D721Med (cell line): ENCODE measurements at regions not wholly inside any gene's neighbourhood (a gene's known extent, or its start where the extent isn't known, plus 50 kb on each side); places are given as distances from the start of the nearest gene placed in this dataset.

Experiments used
- DNase-seq: peaks from one replicate; pipeline ENCODE4 v3.0.0; 2011; ENCODE audit warnings: low spot score; ENCODE audit not compliant: insufficient read length
- FAIRE-seq: peaks from 2 replicates; lab custom pipeline; 2011; peaks lifted over from hg19 to GRCh38; lab: Jason Lieb, UNC
- TF ChIP-seq, protein P1 (sequence below): IDR thresholded peaks from 2 replicates; pipeline ENCODE4 v1.5.1; 2012; ENCODE audit warnings: mild to moderate bottlenecking, control low read depth; ENCODE audit not compliant: insufficient read depth; ENCODE audit errors: missing control alignments

DNA sequence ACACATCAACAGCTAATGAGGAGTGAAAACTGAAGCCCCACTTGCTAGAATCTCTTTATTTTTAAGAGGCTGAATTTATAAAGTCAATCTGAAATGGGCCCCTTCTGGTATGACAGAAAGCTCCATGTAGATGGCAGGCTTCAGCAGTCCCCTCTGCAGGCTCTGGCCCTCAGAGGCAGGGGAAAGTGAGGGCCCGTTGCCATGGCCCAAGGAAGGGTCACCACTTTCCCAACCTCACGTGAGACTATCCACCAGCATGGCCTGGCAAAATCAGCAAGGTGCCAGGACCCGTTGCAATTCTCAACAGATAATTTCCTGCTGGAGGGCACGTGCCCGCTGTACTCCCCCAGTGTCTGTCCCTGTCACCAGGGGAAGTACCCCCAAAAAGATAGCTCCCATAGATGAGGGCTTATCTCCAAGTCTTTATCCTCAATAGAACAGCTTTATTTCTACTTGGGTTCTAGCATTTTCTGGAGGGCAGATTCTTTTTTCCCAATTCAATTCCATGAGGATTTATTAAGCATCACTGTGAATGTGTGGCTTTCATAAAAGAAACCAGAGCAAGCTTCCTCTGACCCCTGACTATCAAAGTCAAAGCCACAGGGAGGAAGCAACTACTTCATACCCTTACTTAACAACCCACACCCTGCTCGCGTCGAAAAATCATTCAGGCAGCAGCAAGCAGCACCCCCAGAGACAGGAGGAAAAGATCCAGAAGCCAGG, 85.4 kb upstream of the FSTL4 start:
- no peak for DNase-seq
- no peak for FAIRE-seq
- TF ChIP-seq, protein P1, sequence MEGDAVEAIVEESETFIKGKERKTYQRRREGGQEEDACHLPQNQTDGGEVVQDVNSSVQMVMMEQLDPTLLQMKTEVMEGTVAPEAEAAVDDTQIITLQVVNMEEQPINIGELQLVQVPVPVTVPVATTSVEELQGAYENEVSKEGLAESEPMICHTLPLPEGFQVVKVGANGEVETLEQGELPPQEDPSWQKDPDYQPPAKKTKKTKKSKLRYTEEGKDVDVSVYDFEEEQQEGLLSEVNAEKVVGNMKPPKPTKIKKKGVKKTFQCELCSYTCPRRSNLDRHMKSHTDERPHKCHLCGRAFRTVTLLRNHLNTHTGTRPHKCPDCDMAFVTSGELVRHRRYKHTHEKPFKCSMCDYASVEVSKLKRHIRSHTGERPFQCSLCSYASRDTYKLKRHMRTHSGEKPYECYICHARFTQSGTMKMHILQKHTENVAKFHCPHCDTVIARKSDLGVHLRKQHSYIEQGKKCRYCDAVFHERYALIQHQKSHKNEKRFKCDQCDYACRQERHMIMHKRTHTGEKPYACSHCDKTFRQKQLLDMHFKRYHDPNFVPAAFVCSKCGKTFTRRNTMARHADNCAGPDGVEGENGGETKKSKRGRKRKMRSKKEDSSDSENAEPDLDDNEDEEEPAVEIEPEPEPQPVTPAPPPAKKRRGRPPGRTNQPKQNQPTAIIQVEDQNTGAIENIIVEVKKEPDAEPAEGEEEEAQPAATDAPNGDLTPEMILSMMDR = no peak

- FAIRE-seq (no peak), DNase-seq (no peak)
- TF ChIP-seq, protein P1 = no peak
Observed at GRCh38 chr5:133696782-133697507, 84.6 kb upstream of the FSTL4 start.

DNA sequence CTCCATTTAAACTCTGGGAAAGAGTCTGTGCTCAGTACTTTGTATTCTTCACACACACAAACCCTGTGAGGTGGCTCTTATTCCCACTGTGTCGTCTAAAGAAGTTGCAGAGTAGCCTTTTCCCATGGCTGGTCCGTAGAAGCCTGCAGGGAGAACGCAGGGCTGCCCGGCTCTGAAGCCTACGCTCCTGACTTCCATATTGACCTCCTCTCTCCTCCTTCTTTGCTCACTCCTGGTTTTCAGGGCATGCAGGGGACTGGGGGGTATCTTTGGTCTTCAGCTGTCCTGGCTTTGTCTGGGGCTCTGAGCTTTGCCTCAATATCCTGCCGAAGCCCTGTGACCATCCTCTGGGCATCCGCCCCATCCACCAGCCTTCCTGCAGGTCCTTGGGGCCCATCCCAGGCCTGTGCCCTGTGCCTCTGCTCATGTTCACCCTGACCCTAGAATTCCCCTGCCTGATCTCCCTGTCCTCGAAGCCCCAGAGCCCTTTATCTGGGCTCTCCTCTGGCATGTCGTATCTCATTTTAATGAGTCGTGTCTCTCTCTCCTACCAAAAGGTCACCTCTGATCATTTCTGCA, 83.8 kb upstream of the FSTL4 start:
- TF ChIP-seq, protein P1 = no peak
- no peak for DNase-seq
- FAIRE-seq = no peak

DNA sequence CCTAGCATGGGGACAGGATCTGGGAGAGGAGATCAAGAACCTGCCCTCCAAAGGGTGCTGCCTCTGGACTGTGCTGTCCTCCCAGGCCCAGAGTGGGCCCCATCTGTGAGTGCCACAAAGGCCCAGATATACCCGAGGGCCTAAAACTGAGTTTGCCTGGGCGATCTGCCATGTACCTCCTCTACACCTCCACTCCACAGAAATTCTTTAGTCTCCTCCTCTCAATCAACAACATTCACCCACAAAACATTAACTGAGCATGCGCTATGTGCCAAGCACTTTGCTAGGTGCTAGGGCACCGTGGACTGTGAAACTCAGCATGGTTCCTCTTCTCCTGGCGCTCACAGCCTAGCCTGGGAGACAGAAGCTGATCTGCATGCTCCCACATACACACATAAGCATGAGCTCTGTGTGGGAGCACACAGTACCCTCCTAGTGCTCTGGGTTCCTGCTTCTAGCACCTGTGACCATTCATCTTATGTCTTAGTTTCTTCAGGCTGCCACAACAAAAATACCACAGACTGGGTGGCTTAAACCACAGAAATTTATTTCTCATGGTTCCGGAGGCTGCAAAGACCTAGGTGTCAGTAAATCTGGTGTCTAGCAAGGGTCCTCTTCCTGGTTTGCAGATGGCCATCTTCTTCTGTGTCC, 82.0 kb upstream of the FSTL4 start:
- DNase-seq (no peak), FAIRE-seq (no peak)
- TF ChIP-seq, protein P1 = no peak

- no peak for DNase-seq
- FAIRE-seq = no peak
- TF ChIP-seq, protein P1 = no peak
Observed at GRCh38 chr5:133691448-133691847, 79.1 kb upstream of the FSTL4 start.

GRCh38 chr5:133690746-133691145, 78.4 kb upstream of the FSTL4 start:
- DNase-seq (no peak), FAIRE-seq (no peak)
- TF ChIP-seq, protein P1 = no peak
